SU-DHL-6 (cell line): ENCODE measurements at regions not wholly inside any gene's neighbourhood (a gene's known extent, or its start where the extent isn't known, plus 50 kb on each side); places are given as distances from the start of the nearest gene placed in this dataset.

Experiments used
- EZH2phosphoT487 ChIP-seq: fragments of 200-600 bp; sonication (generic), shearing (Covaris generic); conservative IDR thresholded peaks from 2 replicates; pipeline ENCODE4 v1.6.1; 2018; ENCODE audit warnings: mild to moderate bottlenecking, antibody characterized with exemption, low read length, moderate library complexity, mixed read lengths
- TF ChIP-seq, protein P1 (sequence below): fragments of 200-600 bp; sonication (generic); IDR thresholded peaks from one replicate; pipeline ENCODE4 v1.5.1; 2017; ENCODE audit warnings: antibody characterized with exemption, mild to moderate bottlenecking, low read length, moderate library complexity; ENCODE audit not compliant: insufficient read depth, poor library complexity, severe bottlenecking

GRCh38 chr13:82011355-82011754 lies 1670.4 kb upstream of the SPRY2 start:
- TF ChIP-seq, protein P1, sequence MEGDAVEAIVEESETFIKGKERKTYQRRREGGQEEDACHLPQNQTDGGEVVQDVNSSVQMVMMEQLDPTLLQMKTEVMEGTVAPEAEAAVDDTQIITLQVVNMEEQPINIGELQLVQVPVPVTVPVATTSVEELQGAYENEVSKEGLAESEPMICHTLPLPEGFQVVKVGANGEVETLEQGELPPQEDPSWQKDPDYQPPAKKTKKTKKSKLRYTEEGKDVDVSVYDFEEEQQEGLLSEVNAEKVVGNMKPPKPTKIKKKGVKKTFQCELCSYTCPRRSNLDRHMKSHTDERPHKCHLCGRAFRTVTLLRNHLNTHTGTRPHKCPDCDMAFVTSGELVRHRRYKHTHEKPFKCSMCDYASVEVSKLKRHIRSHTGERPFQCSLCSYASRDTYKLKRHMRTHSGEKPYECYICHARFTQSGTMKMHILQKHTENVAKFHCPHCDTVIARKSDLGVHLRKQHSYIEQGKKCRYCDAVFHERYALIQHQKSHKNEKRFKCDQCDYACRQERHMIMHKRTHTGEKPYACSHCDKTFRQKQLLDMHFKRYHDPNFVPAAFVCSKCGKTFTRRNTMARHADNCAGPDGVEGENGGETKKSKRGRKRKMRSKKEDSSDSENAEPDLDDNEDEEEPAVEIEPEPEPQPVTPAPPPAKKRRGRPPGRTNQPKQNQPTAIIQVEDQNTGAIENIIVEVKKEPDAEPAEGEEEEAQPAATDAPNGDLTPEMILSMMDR: no peak
- TF ChIP-seq EZH2phosphoT487: no peak
